SK-N-SH treated with all-trans-retinoic acid at 6 μM for 48 hours (cell line): ENCODE measurements at regions not wholly inside any gene's neighbourhood (a gene's known extent, or its start where the extent isn't known, plus 50 kb on each side); places are given as distances from the start of the nearest gene placed in this dataset.

Experiments
- ARNTL ChIP-seq: fragments of 450-650 bp; formaldehyde crosslinking; IDR thresholded peaks from 2 replicates; pipeline ENCODE4 v1.5.0; 2020; ENCODE audit warnings: low read depth, mild to moderate bottlenecking, moderate library complexity, borderline replicate concordance
- BACH2 ChIP-seq: fragments of 250-450 bp; sonication (Bioruptor Pico); IDR thresholded peaks from 2 replicates; pipeline ENCODE4 v1.9.0; 2021; ENCODE audit warnings: mild to moderate bottlenecking, borderline replicate concordance
- CREB5 ChIP-seq: fragments of 250-450 bp; sonication (Bioruptor Pico); IDR thresholded peaks from 2 replicates; pipeline ENCODE4 v1.5.1; 2020; ENCODE audit warnings: low read depth, mild to moderate bottlenecking, moderate library complexity
- CSDC2 ChIP-seq: fragments of 250-450 bp; sonication (Bioruptor Pico); IDR thresholded peaks from 2 replicates; pipeline ENCODE4 v1.5.0; 2020; ENCODE audit warnings: mild to moderate bottlenecking, moderate library complexity
- ESRRG ChIP-seq: fragments of 250-450 bp; sonication (Bioruptor Pico); IDR thresholded peaks from 2 replicates; pipeline ENCODE4 v1.6.1; 2021; ENCODE audit warnings: mild to moderate bottlenecking
- OSR1 ChIP-seq: fragments of 250-450 bp; sonication (Bioruptor Pico); IDR thresholded peaks from 2 replicates; pipeline ENCODE4 v1.8.0; 2022; ENCODE audit warnings: moderate library complexity, mild to moderate bottlenecking, inconsistent platforms
- PATZ1 ChIP-seq: fragments of 250-450 bp; sonication (Bioruptor Pico); IDR thresholded peaks from 2 replicates; pipeline ENCODE4 v1.8.0; 2020; ENCODE audit warnings: mild to moderate bottlenecking, moderate library complexity, borderline replicate concordance
- RARB ChIP-seq: fragments of 250-450 bp; sonication (Bioruptor Pico); IDR thresholded peaks from 2 replicates; pipeline ENCODE4 v1.8.0; 2021; ENCODE audit warnings: mild to moderate bottlenecking, moderate library complexity
- ZFP30 ChIP-seq: fragments of 450-650 bp; formaldehyde crosslinking; IDR thresholded peaks from 2 replicates; pipeline ENCODE4 v1.5.0; 2022; ENCODE audit warnings: mild to moderate bottlenecking, moderate library complexity
- ZNF565 ChIP-seq: fragments of 450-650 bp; formaldehyde crosslinking; conservative IDR thresholded peaks from 2 replicates; pipeline ENCODE4 v1.5.0; 2020; ENCODE audit warnings: low read depth, mild to moderate bottlenecking, moderate library complexity
- ZNF70 ChIP-seq: fragments of 450-650 bp; formaldehyde crosslinking; IDR thresholded peaks from 2 replicates; pipeline ENCODE4 v1.5.0; 2020; ENCODE audit warnings: mild to moderate bottlenecking, moderate library complexity
- ZNF8 ChIP-seq: fragments of 450-650 bp; formaldehyde crosslinking; IDR thresholded peaks from 2 replicates; pipeline ENCODE4 v1.5.0; 2020; ENCODE audit warnings: mild to moderate bottlenecking, moderate library complexity

GRCh38 chr12:25828188-25828587 is 130.3 kb upstream of the RASSF8 start:
- no peak for TF ChIP-seq ESRRG (CRISPR knock-in tag)
- no peak for TF ChIP-seq OSR1 (CRISPR knock-in tag)
- TF ChIP-seq CREB5 (CRISPR knock-in tag) = no peak
- no peak for TF ChIP-seq ARNTL (CRISPR knock-in tag)
- no peak for TF ChIP-seq CSDC2 (CRISPR knock-in tag)
- no peak for TF ChIP-seq RARB (CRISPR knock-in tag)
- TF ChIP-seq ZNF565 = no peak
- TF ChIP-seq BACH2 = no peak
- TF ChIP-seq PATZ1 = no peak
- TF ChIP-seq ZFP30 (CRISPR knock-in tag) = no peak
- TF ChIP-seq ZNF70 (CRISPR knock-in tag) = no peak
- TF ChIP-seq ZNF8 (CRISPR knock-in tag) = no peak
